AG04450 (cell line): ENCODE measurements at regions not wholly inside any gene's neighbourhood (a gene's known extent, or its start where the extent isn't known, plus 50 kb on each side); places are given as distances from the start of the nearest gene placed in this dataset.

Experiments used
- CTCF ChIA-PET: fragments of 300-600, 350-600 bp; formaldehyde crosslinking; extraction: SDS; loops from one replicate; lab custom pipeline; 2022; ENCODE audit warnings: antibody characterized with exemption, inconsistent platforms; lab: Charles Lee
- POLR2A ChIA-PET: fragments of 350-600 bp; formaldehyde crosslinking; extraction: SDS; loops from one replicate; lab custom pipeline; 2021; ENCODE audit warnings: antibody characterized with exemption, inconsistent platforms; lab: Yijun Ruan, JAX
- DNase-seq: peaks from one replicate; pipeline ENCODE4 v3.0.0-alpha.2; 2011; ENCODE audit warnings: low read depth, low spot score
- H3K27ac ChIP-seq: one replicate; pipeline ENCODE4 v1.5.1; 2012; ENCODE audit warnings: low read depth, low read length, control low read depth
- H3K27me3 ChIP-seq: one replicate; pipeline ENCODE4 v1.6.0; 2012; ENCODE audit warnings: low read length; ENCODE audit not compliant: control insufficient read depth, insufficient read depth
- H3K4me3 ChIP-seq: 2 replicates; pipeline ENCODE4 v1.5.1; 2011; ENCODE audit warnings: mild to moderate bottlenecking, low read depth, low read length, control low read depth
- H3K9me3 ChIP-seq: 2 replicates; pipeline ENCODE4 v1.5.1; 2012; ENCODE audit warnings: low read length; ENCODE audit not compliant: control insufficient read depth, insufficient read depth
- TF ChIP-seq, protein P1 (sequence below): IDR thresholded peaks from 2 replicates; pipeline ENCODE4 v1.5.1; 2011; ENCODE audit warnings: low read depth, low read length, control low read depth, inconsistent platforms

DNA sequence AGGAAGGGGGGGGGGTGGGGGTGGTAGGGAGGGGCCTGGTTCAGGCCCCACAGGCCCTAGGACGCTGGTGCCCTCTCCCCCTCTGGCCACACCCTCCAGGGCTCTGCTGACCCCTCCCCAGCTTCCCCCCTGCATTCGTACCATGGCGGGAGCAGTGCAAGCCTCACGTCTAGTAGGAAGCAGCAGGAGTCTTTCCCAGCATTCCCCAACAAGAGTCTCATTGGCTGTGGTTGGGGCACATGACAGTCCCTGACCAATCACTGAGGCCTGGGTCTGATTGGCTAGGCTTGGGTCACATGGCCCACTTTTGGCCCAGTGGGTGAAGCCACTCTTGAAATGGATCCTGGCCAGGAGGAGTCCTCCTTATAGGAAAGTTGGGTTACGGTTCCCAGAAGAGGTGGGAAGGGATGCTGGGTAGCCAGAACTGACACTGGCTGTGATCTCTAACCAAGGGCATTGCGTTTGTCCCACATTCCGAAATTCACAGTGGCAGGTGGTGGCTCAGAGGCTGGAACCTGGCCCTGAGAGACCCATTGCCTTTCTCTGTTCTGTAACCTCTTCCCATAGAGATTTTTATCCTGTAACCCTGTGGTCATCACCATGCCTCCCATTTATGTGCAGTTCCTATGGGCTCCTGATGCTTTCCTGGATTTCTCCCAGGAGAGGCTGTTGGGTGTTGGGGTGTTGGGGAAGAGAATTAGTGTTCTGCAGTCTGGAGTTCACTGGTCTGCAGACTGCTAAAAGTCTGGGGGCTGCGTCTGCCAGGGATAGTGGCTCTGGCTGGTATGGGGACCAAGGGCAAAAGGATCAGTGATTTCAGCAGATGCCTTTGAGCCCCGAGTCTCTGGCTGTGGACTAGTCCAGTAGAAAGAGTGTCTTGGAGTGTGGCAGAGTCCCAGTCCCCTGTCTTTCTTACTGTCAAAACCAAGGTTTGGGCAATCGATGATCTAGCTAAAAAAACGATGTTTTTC is 58.9 kb upstream of the MYEOV start:
- H3K4me3 ChIP-seq, result no peak overlapping the region
- no peak overlapping the region for H3K27ac ChIP-seq
- peaks cover 4% of the 10 kb centered on the region; the same call in 1 of the 2 replicates for H3K9me3 ChIP-seq
- TF ChIP-seq, protein P1, sequence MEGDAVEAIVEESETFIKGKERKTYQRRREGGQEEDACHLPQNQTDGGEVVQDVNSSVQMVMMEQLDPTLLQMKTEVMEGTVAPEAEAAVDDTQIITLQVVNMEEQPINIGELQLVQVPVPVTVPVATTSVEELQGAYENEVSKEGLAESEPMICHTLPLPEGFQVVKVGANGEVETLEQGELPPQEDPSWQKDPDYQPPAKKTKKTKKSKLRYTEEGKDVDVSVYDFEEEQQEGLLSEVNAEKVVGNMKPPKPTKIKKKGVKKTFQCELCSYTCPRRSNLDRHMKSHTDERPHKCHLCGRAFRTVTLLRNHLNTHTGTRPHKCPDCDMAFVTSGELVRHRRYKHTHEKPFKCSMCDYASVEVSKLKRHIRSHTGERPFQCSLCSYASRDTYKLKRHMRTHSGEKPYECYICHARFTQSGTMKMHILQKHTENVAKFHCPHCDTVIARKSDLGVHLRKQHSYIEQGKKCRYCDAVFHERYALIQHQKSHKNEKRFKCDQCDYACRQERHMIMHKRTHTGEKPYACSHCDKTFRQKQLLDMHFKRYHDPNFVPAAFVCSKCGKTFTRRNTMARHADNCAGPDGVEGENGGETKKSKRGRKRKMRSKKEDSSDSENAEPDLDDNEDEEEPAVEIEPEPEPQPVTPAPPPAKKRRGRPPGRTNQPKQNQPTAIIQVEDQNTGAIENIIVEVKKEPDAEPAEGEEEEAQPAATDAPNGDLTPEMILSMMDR, result no peak
- ChIA-PET CTCF (no interaction called here), POLR2A (interaction anchor here (0.5 kb wide), 1 partner anchor 19 kb away, joined by 3 read pairs; no protein-coding TSS in a partner anchor)
- no peak for DNase-seq
- H3K27me3 ChIP-seq, result peaks cover 23% of the 10 kb centered on the region

DNA sequence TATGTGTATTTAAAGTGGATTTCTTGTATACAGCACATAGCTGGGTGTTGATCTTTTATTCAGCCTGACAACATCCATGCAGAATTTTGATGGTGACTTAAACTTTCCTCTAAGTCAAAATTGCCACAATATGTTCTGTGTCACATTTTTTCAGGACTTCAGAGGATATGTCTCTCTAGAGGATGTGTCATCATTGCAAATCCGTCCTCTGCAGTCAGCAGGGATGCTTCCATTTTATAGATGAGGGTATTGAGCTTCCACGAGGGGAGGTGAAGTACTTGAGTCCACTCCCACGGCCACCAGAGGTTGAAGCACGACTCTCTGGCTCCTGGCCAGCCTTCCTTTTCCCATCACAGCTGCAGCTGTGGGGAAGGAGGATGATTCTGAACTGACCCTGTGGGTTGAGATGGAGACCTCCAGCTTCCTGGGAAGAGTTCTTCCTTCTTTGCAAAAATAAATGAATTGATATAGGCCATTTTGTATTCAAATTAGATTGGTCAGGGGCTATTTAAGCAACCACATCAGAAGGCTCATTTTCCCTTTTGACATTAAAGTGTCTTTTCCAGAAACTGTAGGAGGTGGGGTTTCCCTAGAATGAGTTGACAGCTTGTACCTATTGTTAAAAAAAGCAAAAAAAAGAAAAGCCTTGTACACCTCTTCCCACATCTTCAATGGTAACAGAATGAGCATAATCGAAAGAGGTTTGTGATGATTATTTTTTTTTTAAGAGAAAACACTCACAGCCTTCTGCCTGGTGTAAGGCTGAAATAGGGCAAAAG is 55.2 kb upstream of the MYEOV start:
- TF ChIP-seq, protein P1, result no peak
- DNase-seq, result no peak
- ChIA-PET POLR2A (no interaction called here), CTCF (interaction anchor here (0.6 kb wide), 1 partner anchor 176 kb away, joined by 4 read pairs; no protein-coding TSS in a partner anchor)
- Histone ChIP-seq H3K4me3 (no peak overlapping the region), H3K27ac (no peak overlapping the region), H3K27me3 (peaks cover 3% of the 10 kb centered on the region), H3K9me3 (no peaks in the 10 kb centered on the region)

DNA sequence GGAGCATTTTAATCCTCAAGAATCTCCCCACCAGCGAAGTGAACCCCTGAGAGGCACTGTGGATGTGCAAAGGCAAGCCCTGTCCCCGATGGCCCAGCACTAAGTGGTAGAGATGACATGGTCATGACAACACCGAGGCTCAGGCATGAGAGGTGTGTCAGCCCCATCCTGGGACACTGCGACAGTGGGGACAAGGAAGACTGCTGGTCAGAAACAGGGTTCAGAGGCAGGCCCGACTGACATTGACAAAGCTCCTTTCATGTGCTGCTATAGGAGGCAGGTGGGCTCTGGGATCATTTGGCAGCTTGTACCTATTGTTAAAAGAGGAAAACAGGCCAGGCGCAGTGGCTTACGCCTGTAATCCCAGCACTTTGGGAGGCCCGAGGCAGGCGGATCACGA is 54.3 kb upstream of the MYEOV start:
- no peak overlapping the region for H3K27ac ChIP-seq
- ChIA-PET POLR2A (no interaction called here), CTCF (interaction anchor here (1.6 kb wide), 1 partner anchor 138 kb away, joined by 4 read pairs; no protein-coding TSS in a partner anchor)
- no peaks in the 10 kb centered on the region for H3K9me3 ChIP-seq
- DNase-seq, result no peak
- H3K27me3 ChIP-seq, result peaks cover 3% of the 10 kb centered on the region
- no peak overlapping the region for H3K4me3 ChIP-seq
- TF ChIP-seq, protein P1, result no peak

DNA sequence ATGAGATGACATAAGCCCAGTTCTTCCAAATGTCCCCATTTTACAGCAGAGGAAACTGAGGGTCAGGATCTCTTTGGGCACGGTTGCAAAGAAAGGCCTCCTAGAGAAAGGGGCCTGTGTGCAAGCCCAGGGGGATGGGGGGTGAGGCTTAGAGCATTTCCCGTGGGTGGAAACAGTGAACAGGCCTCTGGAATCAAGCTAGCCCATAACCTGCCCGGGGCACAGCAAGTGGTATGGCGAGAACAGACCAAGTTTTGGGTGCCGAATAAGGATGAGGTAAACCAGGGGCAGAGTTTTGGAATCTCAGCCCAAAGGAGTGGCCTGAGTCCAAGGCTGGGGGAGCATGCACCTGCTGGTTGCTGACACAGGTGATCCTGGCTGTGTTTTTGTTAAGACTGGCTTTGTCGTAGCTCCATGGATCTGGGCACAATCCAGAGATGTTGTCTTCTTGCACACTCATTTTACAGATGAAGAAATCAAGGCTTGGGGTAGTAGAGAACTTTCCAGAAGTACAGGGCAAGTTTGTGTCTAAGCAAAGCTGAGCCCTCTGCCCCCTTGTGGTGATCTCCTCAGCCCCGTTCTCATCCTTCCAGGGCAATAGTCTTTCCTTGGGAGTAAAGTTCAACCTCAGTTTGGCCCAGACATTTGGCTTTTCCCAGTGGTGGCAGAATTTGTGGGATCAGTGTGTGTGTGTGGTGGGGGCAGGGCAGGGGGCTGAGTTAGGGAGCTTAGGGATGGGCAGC is 53.5 kb upstream of the MYEOV start:
- H3K9me3 ChIP-seq, result no peaks in the 10 kb centered on the region
- H3K27me3 ChIP-seq, result peaks cover under 1% of the 10 kb centered on the region
- H3K4me3 ChIP-seq, result no peak overlapping the region
- CTCF ChIA-PET, result interaction anchor here (0.6 to 1.6 kb wide), 3 partner anchors 25 to 139 kb away, joined by 3 to 4 read pairs (median 3); no protein-coding TSS in a partner anchor
- no peak overlapping the region for H3K27ac ChIP-seq
- POLR2A ChIA-PET, result no interaction called here
- TF ChIP-seq, protein P1, result peak; percentile 52
- no peak for DNase-seq
